ENCODE measurements at regions not wholly inside any gene's neighbourhood (a gene's known extent, or its start where the extent isn't known, plus 50 kb on each side); places are given as distances from the start of the nearest gene placed in this dataset.
A peak's percentile ranks its signal among the peaks of the same experiment; 100 is the strongest.
"Not testable (repeated sequence)": the region's sequence is repeated elsewhere in the genome, so short reads cannot be mapped to it uniquely, and the experiment has no call there.

- H3K27me3 ChIP-seq, result no peaks in the 10 kb centered on the region
- H4K20me1 ChIP-seq (ENCODE audit: low read depth), result no peaks in the 10 kb centered on the region
- Mint-ChIP-seq H3K9me3 (no peaks in the 10 kb centered on the region), H3K27me3 (ENCODE audit: insufficient read depth, low read depth) (peaks cover 2% of the 10 kb centered on the region), H3K27ac (no peak overlapping the region), H3K4me3 (no peak overlapping the region), H3K4me1 (no peaks in the 10 kb centered on the region), H3K36me3 (no peaks in the 10 kb centered on the region)
- no peaks in the 10 kb centered on the region for H3F3A ChIP-seq (ENCODE audit: low read depth)
- no peak for DNase-seq (ENCODE audit: low spot score)
- H3K9ac ChIP-seq, result no peak overlapping the region
- no peak overlapping the region for H3K4me2 ChIP-seq
- no peaks in the 10 kb centered on the region for H3K79me2 ChIP-seq (ENCODE audit: low read depth)
- peak overlapping the region; percentile 61 for H2AFZ ChIP-seq (replicated peaks)
- no peaks in the 10 kb centered on the region for H3K9me3 ChIP-seq (ENCODE audit: low read depth)
- no peak overlapping the region for H3K4me3 ChIP-seq
- TF ChIP-seq EZH2phosphoT487 (IDR thresholded peaks at IDR 0.05) (no peak), CTCF (IDR thresholded peaks at IDR 0.05) (no peak), EZH2 (IDR thresholded peaks at IDR 0.05) (no peak)
- H3K27ac ChIP-seq, result no peak overlapping the region
- peaks cover 12% of the 10 kb centered on the region for H3K4me1 ChIP-seq
- no peaks in the 10 kb centered on the region for H3K36me3 ChIP-seq
These were observed 394.1 kb downstream of the ZBBX start for GRCh38 chr3:166986000-166986399.

GRCh38 chr3:166975796-166976195 is 404.3 kb downstream of the ZBBX start:
- not testable (repeated sequence) for H3K27ac Mint-ChIP-seq; H3K4me3 ChIP-seq; H3K4me3 Mint-ChIP-seq; H4K20me1 ChIP-seq (ENCODE audit: low read depth); H2AFZ ChIP-seq (replicated peaks); H3K9me3 Mint-ChIP-seq; H3K4me1 ChIP-seq; H3K27me3 ChIP-seq; H3K9ac ChIP-seq; H3K4me2 ChIP-seq; H3K79me2 ChIP-seq (ENCODE audit: low read depth); DNase-seq (ENCODE audit: low spot score); H3K27me3 Mint-ChIP-seq (ENCODE audit: insufficient read depth, low read depth); H3K4me1 Mint-ChIP-seq; H3K9me3 ChIP-seq (ENCODE audit: low read depth); H3F3A ChIP-seq (ENCODE audit: low read depth); H3K36me3 ChIP-seq; H3K36me3 Mint-ChIP-seq; H3K27ac ChIP-seq

GRCh38 chr3:166967714-166968113 is 412.4 kb downstream of the ZBBX start:
- H3K27me3 ChIP-seq; H3K79me2 ChIP-seq (ENCODE audit: low read depth); H3K4me1 ChIP-seq; H3K27ac Mint-ChIP-seq; H3K36me3 Mint-ChIP-seq; DNase-seq (ENCODE audit: low spot score); H3K4me3 ChIP-seq; H4K20me1 ChIP-seq (ENCODE audit: low read depth); H3K36me3 ChIP-seq; H3K4me3 Mint-ChIP-seq; H2AFZ ChIP-seq (replicated peaks); H3K4me1 Mint-ChIP-seq; H3K9ac ChIP-seq; H3K4me2 ChIP-seq; H3K9me3 Mint-ChIP-seq; H3K9me3 ChIP-seq (ENCODE audit: low read depth); H3K27me3 Mint-ChIP-seq (ENCODE audit: insufficient read depth, low read depth); H3K27ac ChIP-seq; H3F3A ChIP-seq (ENCODE audit: low read depth): not testable (repeated sequence)

- Mint-ChIP-seq H3K4me3 (no peak overlapping the region), H3K36me3 (no peaks in the 10 kb centered on the region), H3K4me1 (no peaks in the 10 kb centered on the region), H3K9me3 (no peaks in the 10 kb centered on the region), H3K27me3 (ENCODE audit: insufficient read depth, low read depth) (no peaks in the 10 kb centered on the region), H3K27ac (no peak overlapping the region)
- no peak overlapping the region for H3K27ac ChIP-seq
- no peaks in the 10 kb centered on the region for H4K20me1 ChIP-seq (ENCODE audit: low read depth)
- no peaks in the 10 kb centered on the region for H3F3A ChIP-seq (ENCODE audit: low read depth)
- H3K4me2 ChIP-seq, result no peak overlapping the region
- no peak for TF ChIP-seq EZH2phosphoT487 (IDR thresholded peaks at IDR 0.05)
- no peak for TF ChIP-seq EZH2 (IDR thresholded peaks at IDR 0.05)
- TF ChIP-seq CTCF (IDR thresholded peaks at IDR 0.05), result no peak
- H3K4me1 ChIP-seq, result peaks cover 3% of the 10 kb centered on the region
- H2AFZ ChIP-seq (replicated peaks), result no peak overlapping the region
- H3K79me2 ChIP-seq (ENCODE audit: low read depth), result no peaks in the 10 kb centered on the region
- H3K27me3 ChIP-seq, result no peaks in the 10 kb centered on the region
- no peak overlapping the region for H3K9ac ChIP-seq
- H3K9me3 ChIP-seq (ENCODE audit: low read depth), result no peaks in the 10 kb centered on the region
- no peak for DNase-seq (ENCODE audit: low spot score)
- no peaks in the 10 kb centered on the region for H3K36me3 ChIP-seq
- H3K4me3 ChIP-seq, result no peak overlapping the region
These were observed 417.2 kb downstream of the ZBBX start for GRCh38 chr3:166962911-166963310.
